ENCODE measurements at regions not wholly inside any gene's neighbourhood (a gene's known extent, or its start where the extent isn't known, plus 50 kb on each side); places are given as distances from the start of the nearest gene placed in this dataset.

DNA sequence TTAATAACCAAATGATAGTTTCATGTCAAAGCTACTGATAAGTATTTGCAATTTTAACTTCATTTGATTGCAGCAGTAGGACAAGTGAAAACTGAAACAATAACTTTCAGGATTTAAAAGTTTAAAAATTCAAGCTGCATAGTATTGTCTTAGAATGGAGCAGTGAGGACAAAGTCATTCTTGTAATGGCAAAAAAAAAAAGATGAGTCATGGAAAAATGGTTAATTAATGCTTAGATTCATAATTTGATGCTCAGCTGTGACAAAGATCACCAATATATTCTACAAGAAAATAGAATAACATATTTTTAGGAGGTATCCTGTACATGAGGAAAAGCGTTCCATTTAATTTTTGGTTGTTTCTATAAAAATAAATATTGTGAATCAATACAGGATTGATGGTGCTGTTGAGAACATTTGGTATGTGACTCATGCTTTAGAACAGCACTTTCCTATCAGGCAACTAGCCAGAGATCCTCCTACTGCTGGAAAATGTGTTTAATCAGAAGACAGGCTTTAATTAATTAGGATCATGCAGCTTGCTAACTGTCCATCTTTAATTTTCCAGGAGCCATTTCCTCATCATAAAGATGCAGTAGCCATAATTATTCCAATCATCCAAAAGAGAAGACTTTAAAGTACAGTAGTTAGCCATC is 239.0 kb upstream of the MMADHC start:
- Histone ChIP-seq H4K20me1 (ENCODE audit: insufficient read depth, low read length) (no peaks in the 10 kb centered on the region), H2AFZ (ENCODE audit: low read length) (no peak overlapping the region), H3K4me1 (ENCODE audit: insufficient read depth, low read length) (no peaks in the 10 kb centered on the region), H3K9me3 (ENCODE audit: low read depth, low read length) (no peaks in the 10 kb centered on the region), H3K36me3 (ENCODE audit: insufficient read depth, low read length) (no peaks in the 10 kb centered on the region), H3K27ac (ENCODE audit: low read depth, low read length) (no peak overlapping the region), H3K79me2 (ENCODE audit: insufficient read depth, low read length) (no peaks in the 10 kb centered on the region), H3K4me3 (ENCODE audit: insufficient read depth, low read length) (no peak overlapping the region), H3K27me3 (ENCODE audit: insufficient read depth, low read length) (no peaks in the 10 kb centered on the region), H3K4me2 (ENCODE audit: insufficient read depth, low read length) (no peak overlapping the region)
- TF ChIP-seq, protein P1, sequence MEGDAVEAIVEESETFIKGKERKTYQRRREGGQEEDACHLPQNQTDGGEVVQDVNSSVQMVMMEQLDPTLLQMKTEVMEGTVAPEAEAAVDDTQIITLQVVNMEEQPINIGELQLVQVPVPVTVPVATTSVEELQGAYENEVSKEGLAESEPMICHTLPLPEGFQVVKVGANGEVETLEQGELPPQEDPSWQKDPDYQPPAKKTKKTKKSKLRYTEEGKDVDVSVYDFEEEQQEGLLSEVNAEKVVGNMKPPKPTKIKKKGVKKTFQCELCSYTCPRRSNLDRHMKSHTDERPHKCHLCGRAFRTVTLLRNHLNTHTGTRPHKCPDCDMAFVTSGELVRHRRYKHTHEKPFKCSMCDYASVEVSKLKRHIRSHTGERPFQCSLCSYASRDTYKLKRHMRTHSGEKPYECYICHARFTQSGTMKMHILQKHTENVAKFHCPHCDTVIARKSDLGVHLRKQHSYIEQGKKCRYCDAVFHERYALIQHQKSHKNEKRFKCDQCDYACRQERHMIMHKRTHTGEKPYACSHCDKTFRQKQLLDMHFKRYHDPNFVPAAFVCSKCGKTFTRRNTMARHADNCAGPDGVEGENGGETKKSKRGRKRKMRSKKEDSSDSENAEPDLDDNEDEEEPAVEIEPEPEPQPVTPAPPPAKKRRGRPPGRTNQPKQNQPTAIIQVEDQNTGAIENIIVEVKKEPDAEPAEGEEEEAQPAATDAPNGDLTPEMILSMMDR (IDR thresholded peaks at IDR 0.05; ENCODE audit: extremely low read depth, low read depth, low read length): no peak
- no peak for DNase-seq (ENCODE audit: insufficient read length, low spot score, missing footprints)

DNA sequence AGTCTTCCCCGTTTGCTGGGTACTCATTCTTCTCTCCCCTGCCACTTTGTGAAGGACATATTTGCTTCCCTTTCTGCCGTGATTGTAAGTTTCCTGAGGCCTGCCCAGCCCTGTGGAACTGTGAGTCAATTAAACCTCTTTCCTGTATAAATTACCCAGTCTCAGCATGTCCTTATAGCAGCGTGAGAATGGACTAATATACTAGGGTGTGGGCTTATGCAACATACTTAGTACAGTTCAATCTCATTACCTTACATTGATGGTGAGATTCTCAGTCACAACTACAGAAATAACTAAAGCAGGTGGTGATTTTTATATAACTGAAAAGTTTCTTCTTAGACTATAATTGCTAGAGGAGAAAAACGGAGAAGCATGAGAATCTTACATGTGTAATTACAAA is 237.9 kb upstream of the MMADHC start:
- TF ChIP-seq, protein P1 (IDR thresholded peaks at IDR 0.05; ENCODE audit: extremely low read depth, low read depth, low read length): no peak
- H3K27me3 ChIP-seq (ENCODE audit: insufficient read depth, low read length): no peaks in the 10 kb centered on the region
- H4K20me1 ChIP-seq (ENCODE audit: insufficient read depth, low read length): no peaks in the 10 kb centered on the region
- no peak overlapping the region for H3K4me3 ChIP-seq (ENCODE audit: insufficient read depth, low read length)
- H2AFZ ChIP-seq (ENCODE audit: low read length): no peak overlapping the region
- no peak overlapping the region for H3K27ac ChIP-seq (ENCODE audit: low read depth, low read length)
- no peaks in the 10 kb centered on the region for H3K9me3 ChIP-seq (ENCODE audit: low read depth, low read length)
- H3K4me1 ChIP-seq (ENCODE audit: insufficient read depth, low read length): no peaks in the 10 kb centered on the region
- H3K4me2 ChIP-seq (ENCODE audit: insufficient read depth, low read length): no peak overlapping the region
- H3K79me2 ChIP-seq (ENCODE audit: insufficient read depth, low read length): no peaks in the 10 kb centered on the region
- no peaks in the 10 kb centered on the region for H3K36me3 ChIP-seq (ENCODE audit: insufficient read depth, low read length)
- DNase-seq (ENCODE audit: insufficient read length, low spot score, missing footprints): no peak

- H4K20me1 ChIP-seq (ENCODE audit: insufficient read depth, low read length): no peaks in the 10 kb centered on the region
- no peaks in the 10 kb centered on the region for H3K9me3 ChIP-seq (ENCODE audit: low read depth, low read length)
- H3K27ac ChIP-seq (ENCODE audit: low read depth, low read length): no peak overlapping the region
- H3K4me1 ChIP-seq (ENCODE audit: insufficient read depth, low read length): no peaks in the 10 kb centered on the region
- no peak overlapping the region for H3K4me2 ChIP-seq (ENCODE audit: insufficient read depth, low read length)
- H3K4me3 ChIP-seq (ENCODE audit: insufficient read depth, low read length): no peak overlapping the region
- no peak for DNase-seq (ENCODE audit: insufficient read length, low spot score, missing footprints)
- no peaks in the 10 kb centered on the region for H3K36me3 ChIP-seq (ENCODE audit: insufficient read depth, low read length)
- no peak overlapping the region for H2AFZ ChIP-seq (ENCODE audit: low read length)
- no peaks in the 10 kb centered on the region for H3K27me3 ChIP-seq (ENCODE audit: insufficient read depth, low read length)
- TF ChIP-seq, protein P1 (IDR thresholded peaks at IDR 0.05; ENCODE audit: extremely low read depth, low read depth, low read length): no peak
- H3K79me2 ChIP-seq (ENCODE audit: insufficient read depth, low read length): no peaks in the 10 kb centered on the region
Observed at GRCh38 chr2:149824136-149824535, 236.6 kb upstream of the MMADHC start.

GRCh38 chr2:149819356-149819957 is 231.9 kb upstream of the MMADHC start:
- Histone ChIP-seq H3K9me3 (ENCODE audit: low read depth, low read length) (no peaks in the 10 kb centered on the region), H3K4me3 (ENCODE audit: insufficient read depth, low read length) (no peak overlapping the region), H3K79me2 (ENCODE audit: insufficient read depth, low read length) (no peaks in the 10 kb centered on the region), H3K27ac (ENCODE audit: low read depth, low read length) (no peak overlapping the region), H3K27me3 (ENCODE audit: insufficient read depth, low read length) (no peaks in the 10 kb centered on the region), H2AFZ (ENCODE audit: low read length) (no peak overlapping the region), H3K4me2 (ENCODE audit: insufficient read depth, low read length) (no peak overlapping the region), H3K4me1 (ENCODE audit: insufficient read depth, low read length) (no peaks in the 10 kb centered on the region), H3K36me3 (ENCODE audit: insufficient read depth, low read length) (no peaks in the 10 kb centered on the region), H4K20me1 (ENCODE audit: insufficient read depth, low read length) (no peaks in the 10 kb centered on the region)
- TF ChIP-seq, protein P1 (IDR thresholded peaks at IDR 0.05; ENCODE audit: extremely low read depth, low read depth, low read length): no peak
- no peak for DNase-seq (ENCODE audit: insufficient read length, low spot score, missing footprints)

Measured in osteoblast (primary cell).